HG02571 (cell line): ENCODE measurements at regions not wholly inside any gene's neighbourhood (a gene's known extent, or its start where the extent isn't known, plus 50 kb on each side); places are given as distances from the start of the nearest gene placed in this dataset.

ENCODE experiments used
- ATAC-seq: cut with Tn5 transposase; IDR thresholded peaks from one replicate; pipeline ENCODE4 v1.9.1; 2021; ENCODE audit warnings: mild to moderate bottlenecking, moderate library complexity; ENCODE audit not compliant: unreplicated experiment

DNA sequence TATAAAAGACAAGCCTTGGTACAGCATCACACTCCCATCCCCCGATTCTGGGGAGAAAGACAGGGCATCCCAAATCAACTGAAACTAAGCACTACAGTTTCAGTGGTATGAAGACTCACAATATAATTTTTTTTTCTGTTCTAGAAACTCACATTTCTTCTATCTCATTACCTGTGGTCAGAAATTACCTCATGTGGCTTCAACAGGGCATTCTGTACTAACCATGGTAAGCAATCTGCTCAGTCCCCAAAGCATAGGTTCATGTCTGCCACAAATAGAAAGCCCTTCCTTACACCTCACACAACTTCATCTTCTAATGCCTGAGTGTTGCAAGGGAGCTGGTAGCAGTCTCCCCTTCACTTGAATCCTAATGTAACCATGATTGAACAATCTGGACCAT is 147.4 kb upstream of the POU2AF2 start:
- no peak for ATAC-seq

DNA sequence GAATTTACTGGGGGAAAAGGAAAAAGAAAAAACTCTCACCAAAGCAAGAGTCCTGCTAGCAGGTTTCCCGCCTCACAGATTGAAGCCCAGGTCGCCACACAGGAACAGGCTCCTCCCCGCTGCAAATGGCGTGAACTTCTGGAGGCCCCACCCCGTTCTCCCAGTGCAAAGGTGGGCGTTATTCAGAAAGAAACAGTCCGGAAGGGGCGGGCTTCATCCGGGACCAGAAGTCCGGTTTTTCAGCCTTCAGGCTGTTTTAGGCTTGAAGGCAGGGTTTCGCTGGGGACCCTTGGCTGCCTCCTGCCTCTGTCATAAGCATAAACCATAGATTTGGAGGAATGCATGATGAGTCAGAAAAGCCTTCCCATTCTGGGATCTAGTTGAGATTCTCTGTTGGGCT is 148.3 kb upstream of the POU2AF2 start:
- ATAC-seq: no peak

DNA sequence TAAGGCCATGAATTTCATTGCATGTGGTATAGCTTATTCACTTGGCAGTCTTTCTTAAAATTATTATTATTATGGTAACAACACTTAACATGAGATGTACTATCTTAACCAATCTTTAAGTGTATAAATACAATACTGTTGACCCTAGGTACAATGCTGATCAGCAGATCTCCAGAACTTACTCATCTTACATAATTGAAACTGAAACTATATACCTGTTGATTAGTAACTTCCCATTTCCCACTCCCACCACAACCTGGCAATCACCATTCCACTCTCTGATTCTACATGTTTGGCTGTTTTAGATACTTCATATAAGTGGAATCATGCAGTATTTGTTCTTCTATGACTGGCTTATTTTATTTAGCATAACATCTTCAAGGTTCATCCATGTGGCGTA is 150.2 kb upstream of the POU2AF2 start:
- no peak for ATAC-seq

DNA sequence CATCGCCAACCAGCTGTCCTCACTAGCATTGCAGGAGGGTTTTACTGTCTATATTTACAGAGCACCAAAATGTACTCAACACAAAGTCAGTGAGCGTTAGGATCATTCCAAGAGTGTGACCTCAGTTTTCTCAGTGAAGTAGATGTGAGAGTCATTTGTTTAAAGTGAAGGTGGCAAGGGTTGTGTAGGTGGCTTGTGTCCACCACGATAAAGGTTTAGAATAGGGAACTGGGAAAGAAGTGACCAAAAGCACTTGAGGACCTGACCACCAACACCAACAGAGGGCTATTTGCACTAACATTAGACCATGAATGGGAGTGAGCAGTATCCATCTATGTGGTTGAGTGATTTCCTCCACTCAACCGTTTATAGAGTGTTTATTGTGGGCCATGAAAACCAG is 152.5 kb upstream of the POU2AF2 start:
- ATAC-seq: no peak

DNA sequence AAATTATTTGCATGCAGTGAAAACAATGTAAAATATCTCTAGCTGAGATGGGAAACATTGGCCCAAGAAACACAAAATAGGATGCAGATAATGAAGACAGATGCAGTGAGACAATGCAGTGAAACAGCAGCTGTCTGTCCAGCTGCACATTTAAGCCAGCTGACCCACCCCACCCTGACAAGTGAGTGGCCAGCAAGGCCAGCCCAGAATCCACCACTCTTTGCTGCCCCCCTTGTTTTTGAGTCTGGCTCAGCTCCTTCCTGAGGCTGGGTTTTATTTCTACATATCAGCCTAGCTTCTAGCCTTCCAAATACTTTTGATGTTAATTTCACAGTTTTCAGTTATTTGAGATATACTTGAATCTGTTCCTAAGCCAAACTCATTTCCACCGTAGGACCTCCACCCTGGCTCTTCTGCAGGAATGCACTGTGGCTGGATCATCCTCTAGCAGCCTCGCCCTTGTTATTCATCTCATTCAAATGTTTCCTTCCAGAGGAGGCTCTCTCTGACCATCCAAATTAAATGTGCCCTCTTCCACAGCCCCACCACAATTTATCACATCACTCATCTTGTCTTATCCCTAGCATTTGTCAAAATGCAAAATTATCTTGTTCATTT is 154.1 kb upstream of the POU2AF2 start:
- ATAC-seq: no peak

DNA sequence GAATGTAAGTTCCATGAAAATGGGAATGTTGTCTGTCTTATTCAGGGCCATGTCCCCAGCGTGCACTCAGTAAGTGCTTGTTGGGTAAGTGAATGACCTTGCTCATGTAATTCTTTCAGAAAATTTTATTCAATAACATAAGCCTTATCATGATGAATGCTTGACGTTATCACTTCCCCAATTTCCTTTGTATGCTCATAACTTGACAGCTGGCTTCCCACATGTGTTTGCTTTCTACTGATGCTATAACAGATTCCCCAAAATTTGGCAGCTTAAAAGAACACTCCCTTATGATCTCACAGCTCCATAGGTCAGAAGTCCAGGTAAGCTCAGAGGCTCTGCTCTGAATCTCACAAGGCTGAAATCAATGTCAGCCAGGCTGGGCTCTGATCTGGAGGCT is 155.8 kb upstream of the POU2AF2 start:
- ATAC-seq: no peak

DNA sequence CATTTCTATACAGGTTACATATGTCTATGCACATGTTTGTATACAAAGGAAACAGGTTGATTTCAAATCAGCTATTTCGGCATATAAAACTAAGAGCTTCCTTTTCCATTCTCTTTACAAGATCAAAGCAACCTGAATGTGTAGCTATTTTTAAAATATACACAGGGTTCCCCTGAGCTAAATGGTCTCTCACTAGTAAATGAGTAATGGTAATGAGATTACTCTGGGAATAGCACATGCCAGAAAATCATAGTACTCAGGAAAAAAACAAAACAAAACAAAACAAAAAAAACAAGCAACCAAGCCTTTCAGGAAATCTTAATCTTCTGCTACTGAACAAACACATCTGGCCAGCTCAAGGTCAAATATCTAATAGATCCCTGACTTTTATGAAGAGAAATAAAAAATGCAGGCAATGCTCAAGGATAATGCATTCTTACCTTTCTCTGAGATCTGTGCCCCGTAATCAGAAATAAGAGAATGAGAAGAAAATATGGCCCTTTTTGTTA is 156.6 kb upstream of the POU2AF2 start:
- ATAC-seq: no peak

DNA sequence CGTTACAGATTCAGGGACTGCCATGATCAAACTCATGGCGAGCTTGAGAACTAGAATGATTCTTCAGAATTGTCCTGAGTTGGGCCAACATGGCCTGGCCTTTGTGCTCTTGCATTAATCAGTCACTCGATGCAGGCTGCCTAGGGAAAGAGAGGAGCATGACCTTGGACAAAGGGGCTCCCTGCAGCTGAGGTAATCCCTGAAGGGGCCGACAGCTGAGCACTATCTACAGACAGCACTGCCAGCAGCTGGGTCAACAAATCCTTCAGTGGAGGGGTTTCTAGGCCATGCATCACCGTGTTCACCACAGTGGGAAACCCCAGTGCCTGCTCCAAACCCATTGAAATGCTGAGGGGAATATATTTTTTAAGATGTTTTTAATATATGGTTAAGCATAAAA is 159.5 kb upstream of the POU2AF2 start:
- ATAC-seq: no peak

DNA sequence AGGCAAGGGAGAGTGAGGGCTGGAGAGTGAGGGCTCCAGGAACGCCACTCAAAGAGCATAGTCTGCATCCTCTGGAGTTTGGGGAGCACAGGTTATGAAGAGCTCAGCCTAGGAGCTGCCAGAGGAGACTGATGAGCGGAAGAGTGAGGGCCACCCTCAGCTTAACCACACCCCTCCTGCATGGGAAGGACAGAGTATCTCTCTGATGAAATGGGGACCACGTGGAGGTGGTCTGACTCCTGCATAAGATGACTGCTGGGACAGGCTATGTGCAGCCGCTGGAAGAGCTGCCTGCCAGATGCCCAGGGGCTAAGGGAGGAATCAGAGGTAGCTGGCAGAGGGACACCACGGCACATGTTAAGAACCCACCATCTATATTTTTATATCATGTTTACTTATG is 162.9 kb upstream of the POU2AF2 start:
- ATAC-seq: no peak

DNA sequence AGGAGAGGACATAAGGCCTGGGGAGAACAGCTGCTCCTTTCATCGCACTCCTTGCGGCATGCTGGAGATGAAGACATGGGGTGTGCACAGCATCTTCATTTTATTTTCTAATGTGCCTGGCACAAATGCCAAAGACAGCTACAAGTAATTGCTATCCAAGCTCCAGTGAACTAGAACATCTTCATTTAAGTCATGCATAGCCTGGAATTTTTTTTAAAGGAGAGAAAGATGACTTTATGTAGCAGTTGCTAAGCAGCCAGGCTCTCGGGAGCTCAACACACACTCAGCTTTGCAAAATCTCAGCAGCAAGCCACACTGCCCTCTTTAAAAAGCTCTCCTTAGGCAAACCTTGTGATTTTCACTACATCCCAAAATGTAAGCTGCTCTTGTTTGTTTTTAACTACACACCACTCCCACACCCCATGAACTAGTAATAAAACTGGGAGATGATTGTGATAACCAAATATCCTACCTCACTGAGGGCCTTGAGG is 164.5 kb upstream of the POU2AF2 start:
- ATAC-seq: no peak

DNA sequence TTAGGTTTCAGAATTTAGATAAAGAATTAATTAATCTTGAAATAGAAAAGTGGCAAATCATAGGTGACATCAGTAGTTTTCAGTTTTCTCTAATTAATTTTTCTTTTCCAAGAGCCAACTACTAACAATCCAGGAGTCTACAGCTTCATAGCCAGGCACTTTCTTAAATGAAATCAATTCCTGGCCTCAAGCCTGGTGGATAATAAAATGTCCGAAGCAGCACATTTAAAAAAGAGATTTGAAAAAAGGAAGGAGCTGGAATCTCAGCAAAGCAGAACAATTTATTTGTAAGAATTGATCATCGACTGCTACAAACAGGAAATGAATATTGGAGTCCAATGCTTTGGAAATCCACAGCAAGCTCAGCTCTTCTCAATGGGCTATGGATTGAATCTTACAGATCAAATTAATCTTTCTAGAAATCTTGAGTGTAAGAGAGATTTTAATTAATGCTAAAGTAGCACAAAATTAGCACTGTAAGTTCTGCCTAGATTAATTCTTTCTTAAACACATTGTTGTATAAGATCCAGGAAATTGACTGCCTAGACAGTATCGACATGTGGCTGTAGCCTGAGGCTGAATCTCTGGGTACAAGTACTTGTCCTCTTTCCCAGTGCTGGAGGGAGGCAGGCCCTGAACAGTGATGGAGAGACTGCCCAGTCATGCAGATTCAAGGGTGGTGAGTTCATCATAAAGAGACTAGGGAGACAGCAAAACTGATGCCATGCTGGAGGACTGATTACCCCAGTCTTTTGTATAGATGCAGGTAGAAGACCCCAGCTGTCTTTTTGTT is 167.8 kb upstream of the POU2AF2 start:
- ATAC-seq: no peak

DNA sequence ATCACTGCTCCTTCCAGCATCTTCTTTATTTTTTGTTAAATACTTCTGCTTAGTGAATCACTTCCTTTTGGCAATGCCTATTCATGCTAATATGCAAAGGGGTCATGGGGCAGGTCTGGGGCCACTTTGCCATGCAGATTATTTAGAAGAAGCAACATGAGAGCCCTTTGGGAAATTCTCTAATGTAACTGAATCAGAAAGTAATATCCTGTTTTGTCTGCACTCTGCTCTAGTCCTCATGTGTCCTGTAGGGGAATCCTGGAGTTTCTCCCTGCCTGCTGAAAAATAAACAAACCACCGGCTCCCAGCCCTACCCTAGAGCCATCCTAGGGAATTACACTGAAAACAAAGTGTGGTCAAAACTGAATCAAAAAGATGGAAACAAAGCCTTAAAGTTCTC is 176.5 kb upstream of the POU2AF2 start:
- ATAC-seq: no peak

DNA sequence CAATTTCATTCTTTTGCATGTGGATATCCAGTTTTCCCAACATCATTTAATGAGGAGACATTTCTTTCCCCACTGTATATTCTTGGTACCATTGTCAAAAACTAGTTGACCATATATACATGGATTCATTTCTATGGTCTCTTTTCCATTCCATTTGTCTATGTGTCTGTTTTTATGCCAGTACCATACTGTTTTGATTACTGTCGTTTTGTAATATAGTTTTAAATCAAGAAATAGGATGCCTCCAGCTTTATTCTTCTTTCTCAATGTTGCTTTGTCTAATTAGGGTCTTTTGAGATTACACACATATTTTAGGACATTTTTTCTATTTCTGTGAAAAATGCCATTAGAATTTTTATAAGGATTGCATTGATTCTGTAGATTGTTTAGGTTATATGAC is 177.5 kb upstream of the POU2AF2 start:
- no peak for ATAC-seq

DNA sequence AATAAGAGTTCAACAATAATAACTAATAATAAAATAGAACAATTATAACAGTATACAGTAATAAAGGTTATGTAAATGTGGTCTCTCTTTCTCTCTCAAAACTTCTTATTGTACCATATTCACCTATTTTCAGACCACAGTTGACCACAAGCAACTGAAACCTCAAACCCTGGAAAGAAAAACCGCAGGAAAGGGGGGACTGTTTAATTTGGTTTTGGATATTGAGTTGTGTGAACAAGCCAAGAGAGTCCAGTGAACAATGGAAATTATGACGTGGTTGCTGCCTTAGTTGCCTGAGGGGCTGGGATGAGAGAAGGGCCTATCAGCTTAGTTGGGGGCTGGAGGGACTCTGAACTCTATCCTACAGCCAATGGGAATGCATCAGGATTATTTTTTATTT is 178.7 kb upstream of the POU2AF2 start:
- ATAC-seq: no peak

DNA sequence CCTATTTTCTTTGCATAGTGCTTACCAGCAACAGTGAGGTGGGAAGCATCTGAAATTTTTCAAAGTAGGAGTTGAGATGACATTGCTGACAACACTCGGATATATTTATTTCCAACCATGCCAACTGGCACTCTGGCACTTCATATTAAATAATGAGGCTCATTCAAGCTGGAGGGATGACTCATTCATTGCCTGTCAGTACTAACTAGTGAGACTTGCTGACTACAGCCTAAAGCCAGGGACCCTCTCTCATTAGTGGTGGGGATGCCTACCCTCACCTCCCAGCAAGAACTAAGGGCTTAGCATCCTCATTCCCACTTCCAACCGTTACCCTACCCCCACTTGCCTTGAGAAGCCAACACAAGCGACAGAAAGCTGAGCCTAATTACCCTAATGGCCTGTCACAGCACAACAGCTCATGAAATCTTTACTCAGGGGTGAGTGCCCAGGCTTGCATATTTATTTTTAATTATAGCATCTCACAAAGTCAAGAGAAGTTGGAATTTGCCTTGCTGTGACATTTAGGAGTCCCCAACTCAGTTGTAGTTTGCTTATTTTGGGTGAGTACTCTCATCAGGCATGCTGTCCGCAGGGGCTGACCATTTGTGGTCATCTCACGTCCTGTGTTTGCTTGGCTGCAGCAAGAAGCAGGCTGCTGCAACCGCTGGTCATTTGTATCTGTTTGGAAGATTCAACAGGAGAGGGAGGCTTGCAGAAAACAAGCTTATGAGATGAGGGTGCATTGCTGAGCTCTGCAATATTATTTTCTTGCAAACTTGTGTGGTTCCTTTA is 181.6 kb upstream of the POU2AF2 start:
- no peak for ATAC-seq

DNA sequence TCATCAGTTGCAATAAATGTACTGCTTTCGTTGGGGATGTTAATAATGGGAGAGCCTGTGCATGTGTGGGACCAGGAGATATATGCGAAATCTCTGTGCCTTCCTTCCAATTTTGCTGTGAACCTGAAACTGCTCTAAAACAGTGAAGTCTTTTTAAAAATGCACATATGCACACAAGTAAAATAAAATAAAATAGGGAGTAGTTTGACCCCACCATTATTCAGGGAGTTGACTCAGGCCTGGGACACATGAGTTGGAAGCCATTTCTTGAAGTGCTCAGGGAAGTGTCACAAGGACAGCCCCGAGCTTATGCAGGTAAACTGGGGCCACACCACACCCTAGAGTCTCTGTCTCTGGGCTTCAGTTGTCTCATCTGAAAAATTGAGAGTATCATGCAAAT is 183.1 kb upstream of the POU2AF2 start:
- no peak for ATAC-seq

DNA sequence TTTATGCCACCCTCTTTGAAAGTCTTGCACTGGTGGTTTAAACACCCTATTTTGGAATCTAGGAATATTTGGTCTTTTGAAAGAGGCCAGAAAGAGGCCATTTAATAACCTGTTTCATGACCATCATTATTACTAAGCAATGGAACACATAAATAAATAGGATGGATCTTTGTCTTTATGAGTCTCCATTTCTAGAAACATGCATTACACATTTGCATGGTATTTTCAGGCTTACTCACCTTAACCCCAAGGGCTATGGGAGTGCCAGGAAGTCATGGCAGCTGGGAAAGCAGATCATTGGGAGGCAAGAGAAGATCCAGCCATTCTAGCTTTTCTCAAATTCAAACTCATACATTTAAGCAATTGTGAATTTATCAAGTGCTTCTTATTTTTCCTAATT is 185.8 kb upstream of the POU2AF2 start:
- no peak for ATAC-seq

DNA sequence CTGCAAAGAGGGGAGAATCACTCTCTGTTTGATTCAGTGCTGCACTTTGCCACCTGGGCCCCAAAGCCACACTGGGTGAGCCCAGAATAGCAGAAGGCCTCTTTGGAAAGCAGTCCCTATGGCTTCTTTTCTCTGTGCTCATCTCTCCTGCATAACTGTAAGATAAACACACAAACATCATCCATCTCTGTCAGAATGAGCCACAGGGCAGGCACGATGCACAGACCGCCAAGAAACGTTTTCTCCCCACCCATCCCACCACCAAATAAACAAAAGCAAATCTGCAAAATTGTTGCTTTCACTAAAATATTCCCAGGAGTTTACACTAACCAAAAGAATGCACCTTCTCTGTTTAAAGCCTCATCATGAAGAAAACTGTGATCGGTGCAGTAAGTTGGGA is 196.4 kb upstream of the POU2AF2 start:
- ATAC-seq: no peak

DNA sequence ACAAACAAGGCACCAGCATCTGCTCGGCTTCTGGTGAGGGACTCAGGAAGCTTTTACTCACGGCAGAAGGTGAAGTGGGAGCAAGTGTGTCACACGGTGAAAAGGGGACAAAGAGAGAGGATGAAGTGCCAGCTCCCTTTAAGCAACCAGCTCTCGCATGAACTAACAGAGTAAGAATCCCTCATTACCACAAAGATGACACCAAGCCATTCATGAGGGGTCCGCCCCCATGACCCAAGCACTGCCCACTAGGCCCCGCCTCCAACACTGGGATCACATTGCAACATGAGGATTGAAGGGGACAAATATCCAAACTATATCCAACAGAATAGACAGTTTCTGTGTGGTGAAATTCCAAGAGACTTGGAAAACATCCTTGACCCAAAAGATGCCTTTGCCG is 198.2 kb upstream of the POU2AF2 start:
- no peak for ATAC-seq

DNA sequence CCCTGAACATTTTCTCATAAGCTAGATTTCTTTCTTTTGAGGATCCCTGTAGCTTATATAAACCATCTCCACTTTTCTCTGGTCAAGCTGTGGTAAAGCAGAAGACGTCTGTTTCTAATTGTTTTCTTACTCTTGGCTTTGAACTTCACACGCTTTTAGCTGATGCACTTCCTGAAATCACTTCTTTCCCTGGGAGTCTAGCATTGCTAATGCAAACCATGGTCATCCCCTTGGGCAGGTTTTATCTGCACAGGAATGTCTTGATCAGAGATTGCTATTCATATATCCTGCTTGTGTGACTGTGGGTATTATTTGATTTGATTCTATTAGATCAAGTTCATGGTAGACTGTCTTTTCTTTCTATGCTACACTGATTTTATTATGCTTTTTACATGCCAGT is 199.2 kb upstream of the POU2AF2 start:
- no peak for ATAC-seq

DNA sequence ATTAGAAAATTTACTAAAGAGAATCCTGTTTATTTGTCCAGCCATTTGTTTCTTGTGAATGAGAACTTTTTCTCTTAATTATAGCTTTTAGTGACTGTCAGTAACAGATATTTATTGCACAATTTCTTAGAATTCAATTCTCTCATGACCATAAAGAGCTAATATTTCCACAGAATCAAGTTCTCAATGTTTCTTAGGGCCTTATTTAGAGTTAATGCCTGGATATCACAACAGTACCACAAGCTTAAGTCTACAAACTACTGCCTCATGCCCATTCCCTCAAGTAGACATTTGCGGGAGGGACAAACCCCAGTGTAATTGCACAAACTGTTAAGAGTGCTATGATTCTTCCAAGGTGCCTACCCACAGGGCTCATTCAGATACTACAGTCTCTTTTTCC is 199.7 kb upstream of the POU2AF2 start:
- no peak for ATAC-seq

DNA sequence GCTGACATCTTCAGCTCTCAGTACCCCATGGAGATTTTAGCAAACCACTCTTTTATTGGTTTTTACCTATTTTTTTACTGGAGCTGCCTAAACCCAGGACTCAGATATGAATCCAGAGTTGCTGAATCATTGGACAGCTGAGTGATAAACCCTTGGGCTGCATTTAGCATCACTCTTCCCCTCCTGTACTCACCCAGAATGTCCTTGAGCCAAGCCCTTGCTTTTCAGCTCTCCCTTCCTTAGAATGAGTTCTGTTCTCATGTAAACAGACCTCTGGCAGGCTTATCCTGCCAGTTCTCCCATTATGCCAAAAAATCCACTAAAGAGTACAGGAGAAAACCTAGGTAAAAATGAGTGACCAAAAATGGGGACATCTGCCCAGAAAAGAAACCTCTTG is 200.1 kb upstream of the POU2AF2 start:
- ATAC-seq: no peak
